ENCODE measurements at regions not wholly inside any gene's neighbourhood (a gene's known extent, or its start where the extent isn't known, plus 50 kb on each side); places are given as distances from the start of the nearest gene placed in this dataset.

DNA sequence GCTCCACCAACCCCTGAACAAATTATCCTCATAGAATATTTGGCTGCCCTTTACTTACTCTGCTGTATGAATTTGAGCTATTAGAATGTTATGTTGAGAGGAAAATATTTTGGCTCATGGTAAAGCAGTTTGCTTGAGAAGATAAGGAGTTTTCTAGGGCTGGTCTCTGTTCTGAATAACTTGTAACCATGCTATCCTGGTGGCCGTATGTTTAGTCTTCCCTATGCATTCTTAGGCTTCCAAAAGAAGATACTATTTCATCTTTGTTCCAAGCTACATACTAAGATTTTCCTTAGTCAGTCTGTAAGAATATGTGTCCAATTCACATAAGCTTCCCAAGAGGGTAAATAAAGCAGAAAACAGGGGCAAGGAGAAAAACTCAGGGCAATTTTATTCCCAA, 1105.1 kb upstream of the PIK3C3 start (continued):
- no peak for TF ChIP-seq SP1 (IDR thresholded peaks at IDR 0.05; ENCODE audit: low read depth, low read length)
- no peak for TF ChIP-seq ZNF217 (IDR thresholded peaks at IDR 0.05)
- TF ChIP-seq, protein P1, sequence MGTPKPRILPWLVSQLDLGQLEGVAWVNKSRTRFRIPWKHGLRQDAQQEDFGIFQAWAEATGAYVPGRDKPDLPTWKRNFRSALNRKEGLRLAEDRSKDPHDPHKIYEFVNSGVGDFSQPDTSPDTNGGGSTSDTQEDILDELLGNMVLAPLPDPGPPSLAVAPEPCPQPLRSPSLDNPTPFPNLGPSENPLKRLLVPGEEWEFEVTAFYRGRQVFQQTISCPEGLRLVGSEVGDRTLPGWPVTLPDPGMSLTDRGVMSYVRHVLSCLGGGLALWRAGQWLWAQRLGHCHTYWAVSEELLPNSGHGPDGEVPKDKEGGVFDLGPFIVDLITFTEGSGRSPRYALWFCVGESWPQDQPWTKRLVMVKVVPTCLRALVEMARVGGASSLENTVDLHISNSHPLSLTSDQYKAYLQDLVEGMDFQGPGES (IDR thresholded peaks at IDR 0.05), result no peak
- no peak for TF ChIP-seq CEBPB (IDR thresholded peaks at IDR 0.05; ENCODE audit: borderline replicate concordance in 1 of 2, low read depth in 2 of 2, low read length in 2 of 2)
- TF ChIP-seq, protein P2, sequence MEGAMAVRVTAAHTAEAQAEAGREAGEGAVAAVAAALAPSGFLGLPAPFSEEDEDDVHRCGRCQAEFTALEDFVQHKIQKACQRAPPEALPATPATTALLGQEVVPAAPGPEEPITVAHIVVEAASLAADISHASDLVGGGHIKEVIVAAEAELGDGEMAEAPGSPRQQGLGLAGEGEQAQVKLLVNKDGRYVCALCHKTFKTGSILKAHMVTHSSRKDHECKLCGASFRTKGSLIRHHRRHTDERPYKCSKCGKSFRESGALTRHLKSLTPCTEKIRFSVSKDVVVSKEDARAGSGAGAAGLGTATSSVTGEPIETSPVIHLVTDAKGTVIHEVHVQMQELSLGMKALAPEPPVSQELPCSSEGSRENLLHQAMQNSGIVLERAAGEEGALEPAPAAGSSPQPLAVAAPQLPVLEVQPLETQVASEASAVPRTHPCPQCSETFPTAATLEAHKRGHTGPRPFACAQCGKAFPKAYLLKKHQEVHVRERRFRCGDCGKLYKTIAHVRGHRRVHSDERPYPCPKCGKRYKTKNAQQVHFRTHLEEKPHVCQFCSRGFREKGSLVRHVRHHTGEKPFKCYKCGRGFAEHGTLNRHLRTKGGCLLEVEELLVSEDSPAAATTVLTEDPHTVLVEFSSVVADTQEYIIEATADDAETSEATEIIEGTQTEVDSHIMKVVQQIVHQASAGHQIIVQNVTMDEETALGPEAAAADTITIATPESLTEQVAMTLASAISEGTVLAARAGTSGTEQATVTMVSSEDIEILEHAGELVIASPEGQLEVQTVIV (IDR thresholded peaks at IDR 0.05; ENCODE audit: borderline replicate concordance, partially characterized antibody), result no peak

DNA sequence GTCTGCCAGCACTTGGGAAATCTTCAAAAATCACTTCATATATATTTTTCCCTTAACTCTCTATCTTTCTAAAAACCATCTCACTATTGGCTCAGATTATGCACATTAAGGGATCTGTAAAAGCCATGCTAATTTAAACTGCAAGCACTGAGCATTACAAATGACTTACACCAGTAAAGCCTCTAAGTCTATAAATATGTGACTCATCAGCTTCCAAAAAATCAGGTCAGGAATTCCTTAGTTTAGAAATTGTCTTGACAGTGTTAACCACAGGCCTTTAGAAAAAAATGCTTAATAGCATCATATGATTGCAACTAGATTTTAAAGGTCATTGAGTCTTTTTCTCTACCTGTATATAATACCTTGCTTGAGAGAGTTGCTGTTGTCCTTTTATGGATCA, 1113.6 kb upstream of the PIK3C3 start:
- in situ Hi-C loops (cut with MboI), result no loop called here
- no TSS peak for BruUV-seq (replicated peaks)
- Histone ChIP-seq H4K20me1 (ENCODE audit: control insufficient read depth, insufficient read depth) (no peaks in the 10 kb centered on the region), H2AFZ (ENCODE audit: control insufficient read depth, low read depth, low read length) (no peak overlapping the region), H3K36me3 (ENCODE audit: control insufficient read depth in 2 of 2, insufficient read depth in 2 of 2, low read length in 1 of 2) (no peaks in the 10 kb centered on the region), H3K79me2 (ENCODE audit: control insufficient read depth, insufficient read depth, low read length) (no peaks in the 10 kb centered on the region), H3K4me2 (ENCODE audit: control insufficient read depth, insufficient read depth) (no peak overlapping the region), H3K27me3 (replicated peaks in 1 of 2; ENCODE audit: control insufficient read depth in 2 of 2, insufficient read depth in 2 of 2, low read length in 1 of 2) (no peaks in the 10 kb centered on the region), H3K9me3 (replicated peaks; ENCODE audit: control insufficient read depth, insufficient read depth, low read length) (no peaks in the 10 kb centered on the region), H3K4me1 (ENCODE audit: control insufficient read depth, insufficient read depth, low read length) (no peaks in the 10 kb centered on the region), H3K4me3 (no peak overlapping the region), H3K27ac (ENCODE audit: control insufficient read depth, insufficient read depth) (no peak overlapping the region), H3K9ac (ENCODE audit: control insufficient read depth, insufficient read depth, low read length) (no peak overlapping the region)
- ATAC-seq (no peak), DNase-seq (ENCODE audit: low read depth, low spot score) (no peak), FAIRE-seq (no peak)
- POLR2A ChIA-PET, result no interaction called here
- intact Hi-C loops (cut with micrococcal nuclease; ENCODE audit: unreplicated experiment), result no loop called here
- RAD21 ChIA-PET (ENCODE audit: unreplicated experiment), result no interaction called here
- CTCF ChIA-PET, result no interaction called here
- SMC1A ChIA-PET (ENCODE audit: uncharacterized antibody, unreplicated experiment), result no interaction called here
- TF ChIP-seq NR2F1 (conservative IDR thresholded peaks at IDR 0.05), result no peak
- TF ChIP-seq, protein P3, sequence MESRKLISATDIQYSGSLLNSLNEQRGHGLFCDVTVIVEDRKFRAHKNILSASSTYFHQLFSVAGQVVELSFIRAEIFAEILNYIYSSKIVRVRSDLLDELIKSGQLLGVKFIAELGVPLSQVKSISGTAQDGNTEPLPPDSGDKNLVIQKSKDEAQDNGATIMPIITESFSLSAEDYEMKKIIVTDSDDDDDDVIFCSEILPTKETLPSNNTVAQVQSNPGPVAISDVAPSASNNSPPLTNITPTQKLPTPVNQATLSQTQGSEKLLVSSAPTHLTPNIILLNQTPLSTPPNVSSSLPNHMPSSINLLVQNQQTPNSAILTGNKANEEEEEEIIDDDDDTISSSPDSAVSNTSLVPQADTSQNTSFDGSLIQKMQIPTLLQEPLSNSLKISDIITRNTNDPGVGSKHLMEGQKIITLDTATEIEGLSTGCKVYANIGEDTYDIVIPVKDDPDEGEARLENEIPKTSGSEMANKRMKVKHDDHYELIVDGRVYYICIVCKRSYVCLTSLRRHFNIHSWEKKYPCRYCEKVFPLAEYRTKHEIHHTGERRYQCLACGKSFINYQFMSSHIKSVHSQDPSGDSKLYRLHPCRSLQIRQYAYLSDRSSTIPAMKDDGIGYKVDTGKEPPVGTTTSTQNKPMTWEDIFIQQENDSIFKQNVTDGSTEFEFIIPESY (IDR thresholded peaks at IDR 0.05), result no peak
- TF ChIP-seq, protein P4, sequence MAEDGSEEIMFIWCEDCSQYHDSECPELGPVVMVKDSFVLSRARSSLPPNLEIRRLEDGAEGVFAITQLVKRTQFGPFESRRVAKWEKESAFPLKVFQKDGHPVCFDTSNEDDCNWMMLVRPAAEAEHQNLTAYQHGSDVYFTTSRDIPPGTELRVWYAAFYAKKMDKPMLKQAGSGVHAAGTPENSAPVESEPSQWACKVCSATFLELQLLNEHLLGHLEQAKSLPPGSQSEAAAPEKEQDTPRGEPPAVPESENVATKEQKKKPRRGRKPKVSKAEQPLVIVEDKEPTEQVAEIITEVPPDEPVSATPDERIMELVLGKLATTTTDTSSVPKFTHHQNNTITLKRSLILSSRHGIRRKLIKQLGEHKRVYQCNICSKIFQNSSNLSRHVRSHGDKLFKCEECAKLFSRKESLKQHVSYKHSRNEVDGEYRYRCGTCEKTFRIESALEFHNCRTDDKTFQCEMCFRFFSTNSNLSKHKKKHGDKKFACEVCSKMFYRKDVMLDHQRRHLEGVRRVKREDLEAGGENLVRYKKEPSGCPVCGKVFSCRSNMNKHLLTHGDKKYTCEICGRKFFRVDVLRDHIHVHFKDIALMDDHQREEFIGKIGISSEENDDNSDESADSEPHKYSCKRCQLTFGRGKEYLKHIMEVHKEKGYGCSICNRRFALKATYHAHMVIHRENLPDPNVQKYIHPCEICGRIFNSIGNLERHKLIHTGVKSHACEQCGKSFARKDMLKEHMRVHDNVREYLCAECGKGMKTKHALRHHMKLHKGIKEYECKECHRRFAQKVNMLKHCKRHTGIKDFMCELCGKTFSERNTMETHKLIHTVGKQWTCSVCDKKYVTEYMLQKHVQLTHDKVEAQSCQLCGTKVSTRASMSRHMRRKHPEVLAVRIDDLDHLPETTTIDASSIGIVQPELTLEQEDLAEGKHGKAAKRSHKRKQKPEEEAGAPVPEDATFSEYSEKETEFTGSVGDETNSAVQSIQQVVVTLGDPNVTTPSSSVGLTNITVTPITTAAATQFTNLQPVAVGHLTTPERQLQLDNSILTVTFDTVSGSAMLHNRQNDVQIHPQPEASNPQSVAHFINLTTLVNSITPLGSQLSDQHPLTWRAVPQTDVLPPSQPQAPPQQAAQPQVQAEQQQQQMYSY (CRISPR knock-in tag; IDR thresholded peaks at IDR 0.05), result no peak
- TF ChIP-seq SIX5 (IDR thresholded peaks at IDR 0.05; ENCODE audit: low read depth, low read length, severe bottlenecking), result no peak
- no peak for TF ChIP-seq ZZZ3 (IDR thresholded peaks at IDR 0.05; ENCODE audit: control insufficient read depth, insufficient read length, low read depth)
- TF ChIP-seq MYB (IDR thresholded peaks at IDR 0.05; ENCODE audit: borderline replicate concordance, low read depth, low read length), result no peak
- TF ChIP-seq MYC (IDR thresholded peaks at IDR 0.05; ENCODE audit: insufficient read depth, insufficient read length, insufficient replicate concordance, low read length, severe bottlenecking), result no peak

Data from GM12878 (cell line).